ENCODE measurements at regions not wholly inside any gene's neighbourhood (a gene's known extent, or its start where the extent isn't known, plus 50 kb on each side); places are given as distances from the start of the nearest gene placed in this dataset.

DNA sequence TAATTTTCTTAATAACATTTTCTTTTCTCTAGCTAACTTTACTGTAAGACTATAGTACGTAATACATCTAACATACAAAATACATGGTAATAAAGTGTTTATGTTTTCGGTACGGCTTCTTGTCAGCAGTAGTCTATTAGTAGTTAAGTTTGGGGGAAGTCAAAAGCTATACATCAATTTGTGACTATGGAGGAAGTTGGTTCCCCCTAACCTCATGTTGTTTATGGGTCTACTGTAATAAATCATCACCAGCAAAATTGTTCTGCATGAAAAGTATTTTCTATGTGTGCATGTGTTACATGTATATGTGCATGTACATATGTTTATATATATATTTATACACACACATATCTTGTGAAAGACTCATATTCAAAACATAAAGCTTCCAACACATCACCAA is 303.0 kb downstream of the TRIB2 start:
- intact Hi-C loops (cut with DNase I): no loop called here
- Histone ChIP-seq H3K9me3 (no peaks in the 10 kb centered on the region), H3K27ac (no peak overlapping the region), H3K27me3 (no peaks in the 10 kb centered on the region), H3K4me3 (no peak overlapping the region), H3K36me3 (no peaks in the 10 kb centered on the region), H3K4me1 (no peaks in the 10 kb centered on the region)
- DNase-seq (ENCODE audit: low spot score in 2 of 2): no peak
- TF ChIP-seq, protein P1, sequence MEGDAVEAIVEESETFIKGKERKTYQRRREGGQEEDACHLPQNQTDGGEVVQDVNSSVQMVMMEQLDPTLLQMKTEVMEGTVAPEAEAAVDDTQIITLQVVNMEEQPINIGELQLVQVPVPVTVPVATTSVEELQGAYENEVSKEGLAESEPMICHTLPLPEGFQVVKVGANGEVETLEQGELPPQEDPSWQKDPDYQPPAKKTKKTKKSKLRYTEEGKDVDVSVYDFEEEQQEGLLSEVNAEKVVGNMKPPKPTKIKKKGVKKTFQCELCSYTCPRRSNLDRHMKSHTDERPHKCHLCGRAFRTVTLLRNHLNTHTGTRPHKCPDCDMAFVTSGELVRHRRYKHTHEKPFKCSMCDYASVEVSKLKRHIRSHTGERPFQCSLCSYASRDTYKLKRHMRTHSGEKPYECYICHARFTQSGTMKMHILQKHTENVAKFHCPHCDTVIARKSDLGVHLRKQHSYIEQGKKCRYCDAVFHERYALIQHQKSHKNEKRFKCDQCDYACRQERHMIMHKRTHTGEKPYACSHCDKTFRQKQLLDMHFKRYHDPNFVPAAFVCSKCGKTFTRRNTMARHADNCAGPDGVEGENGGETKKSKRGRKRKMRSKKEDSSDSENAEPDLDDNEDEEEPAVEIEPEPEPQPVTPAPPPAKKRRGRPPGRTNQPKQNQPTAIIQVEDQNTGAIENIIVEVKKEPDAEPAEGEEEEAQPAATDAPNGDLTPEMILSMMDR (IDR thresholded peaks at IDR 0.05): no peak

DNA sequence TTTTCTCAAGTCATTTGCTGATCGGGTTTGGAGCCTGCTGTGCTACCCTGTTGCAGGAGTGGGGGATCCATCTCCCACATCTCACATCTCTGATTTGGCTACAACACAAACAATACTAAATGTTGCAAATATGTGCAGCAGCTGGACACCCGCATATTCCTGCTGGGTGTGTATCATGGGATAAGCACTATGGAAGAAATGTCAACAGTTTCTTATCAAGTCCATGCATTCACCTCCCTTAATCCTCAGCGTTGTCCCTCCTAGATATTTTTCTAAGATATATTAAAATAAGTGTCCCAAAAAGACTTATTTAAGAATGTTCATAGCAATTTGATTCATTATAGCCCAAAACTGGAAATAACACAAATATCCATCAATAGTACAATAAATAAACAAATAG is 303.7 kb downstream of the TRIB2 start:
- intact Hi-C loops (cut with DNase I): no loop called here
- Histone ChIP-seq H3K36me3 (no peaks in the 10 kb centered on the region), H3K4me1 (no peaks in the 10 kb centered on the region), H3K4me3 (no peak overlapping the region), H3K27me3 (no peaks in the 10 kb centered on the region), H3K27ac (no peak overlapping the region), H3K9me3 (no peaks in the 10 kb centered on the region)
- TF ChIP-seq, protein P1 (IDR thresholded peaks at IDR 0.05): no peak
- DNase-seq (ENCODE audit: low spot score in 2 of 2): no peak

DNA sequence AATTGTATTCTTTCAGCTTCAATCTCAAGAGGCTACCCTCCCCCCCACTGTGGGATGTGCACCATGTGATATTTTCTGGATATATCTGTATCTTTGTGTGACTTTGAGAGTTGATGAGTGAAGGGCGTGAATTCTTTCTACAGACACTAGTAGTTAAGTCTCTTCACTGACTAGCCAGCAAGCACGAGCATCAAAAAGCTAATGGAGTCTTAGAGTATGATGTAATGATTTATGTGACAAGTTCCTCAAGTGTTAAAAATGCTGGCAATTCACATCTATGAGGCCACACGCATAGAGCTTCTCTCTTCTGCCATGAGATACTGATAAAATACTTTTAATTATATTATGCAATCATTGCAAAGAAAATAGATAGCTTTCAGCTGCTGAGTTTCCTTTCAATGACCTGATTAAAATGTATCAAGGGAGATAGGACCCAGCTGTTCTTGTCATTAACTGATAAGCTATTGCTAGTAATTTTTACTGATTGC is 304.8 kb downstream of the TRIB2 start:
- intact Hi-C loops (cut with DNase I): no loop called here
- Histone ChIP-seq H3K4me1 (no peaks in the 10 kb centered on the region), H3K4me3 (no peak overlapping the region)

DNA sequence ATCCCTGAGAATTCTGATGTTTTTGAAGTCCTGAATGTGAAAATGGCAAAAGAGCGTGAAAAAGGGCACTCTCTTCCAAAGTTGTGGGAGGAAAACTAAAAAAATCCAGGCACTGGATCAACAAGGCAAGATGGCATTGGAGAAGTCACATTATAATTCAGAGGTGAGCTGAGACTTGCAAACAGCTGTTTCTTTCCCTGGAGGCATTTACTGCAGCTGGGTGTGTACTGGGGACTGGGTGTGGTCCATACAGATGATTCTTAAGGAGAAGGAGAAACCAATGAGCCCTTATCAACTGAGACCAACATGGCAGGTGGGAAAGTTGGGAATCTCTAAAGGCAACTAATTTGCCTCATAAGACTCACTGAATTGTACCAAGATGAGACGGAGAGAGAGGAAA is 313.9 kb downstream of the TRIB2 start:
- no peak for DNase-seq (ENCODE audit: low spot score in 2 of 2)
- no peaks in the 10 kb centered on the region for H3K27me3 ChIP-seq
- no peaks in the 10 kb centered on the region for H3K4me1 ChIP-seq
- intact Hi-C loops (cut with DNase I): no loop called here
- TF ChIP-seq, protein P1 (IDR thresholded peaks at IDR 0.05): no peak
- no peak overlapping the region for H3K27ac ChIP-seq
- H3K9me3 ChIP-seq: no peaks in the 10 kb centered on the region
- H3K4me3 ChIP-seq: no peak overlapping the region
- no peaks in the 10 kb centered on the region for H3K36me3 ChIP-seq

More for the DNA sequence above, 304.8 kb downstream of the TRIB2 start:
- Histone ChIP-seq H3K36me3 (no peaks in the 10 kb centered on the region), H3K27ac (no peak overlapping the region), H3K9me3 (no peaks in the 10 kb centered on the region), H3K27me3 (no peaks in the 10 kb centered on the region)
- TF ChIP-seq, protein P1 (IDR thresholded peaks at IDR 0.05): no peak
- no peak for DNase-seq (ENCODE audit: low spot score in 2 of 2)

DNA sequence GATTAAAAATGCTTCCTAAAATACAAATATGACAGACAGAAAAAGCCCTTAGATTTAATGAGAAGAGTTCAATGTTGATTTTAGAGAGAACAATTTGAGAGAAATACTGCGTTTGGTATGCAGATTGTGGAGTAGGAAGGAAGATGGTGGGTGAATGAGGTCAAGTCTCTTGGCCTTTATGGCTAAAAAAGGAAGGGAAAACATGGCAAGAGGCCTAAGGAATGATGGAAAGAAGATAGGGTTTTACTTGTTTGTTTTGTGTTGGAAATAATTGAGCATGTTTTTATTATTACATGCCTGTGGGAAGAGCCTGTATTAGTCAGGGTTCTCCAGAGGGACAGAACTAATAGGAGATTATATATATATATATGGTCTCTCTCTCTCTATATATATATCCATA is 318.1 kb downstream of the TRIB2 start:
- no peaks in the 10 kb centered on the region for H3K4me1 ChIP-seq
- no peak for DNase-seq (ENCODE audit: low spot score in 2 of 2)
- TF ChIP-seq, protein P1 (IDR thresholded peaks at IDR 0.05): no peak
- H3K27ac ChIP-seq: no peak overlapping the region
- H3K27me3 ChIP-seq: no peaks in the 10 kb centered on the region
- H3K4me3 ChIP-seq: no peak overlapping the region
- intact Hi-C loops (cut with DNase I): no loop called here
- no peaks in the 10 kb centered on the region for H3K9me3 ChIP-seq
- H3K36me3 ChIP-seq: no peaks in the 10 kb centered on the region

DNA sequence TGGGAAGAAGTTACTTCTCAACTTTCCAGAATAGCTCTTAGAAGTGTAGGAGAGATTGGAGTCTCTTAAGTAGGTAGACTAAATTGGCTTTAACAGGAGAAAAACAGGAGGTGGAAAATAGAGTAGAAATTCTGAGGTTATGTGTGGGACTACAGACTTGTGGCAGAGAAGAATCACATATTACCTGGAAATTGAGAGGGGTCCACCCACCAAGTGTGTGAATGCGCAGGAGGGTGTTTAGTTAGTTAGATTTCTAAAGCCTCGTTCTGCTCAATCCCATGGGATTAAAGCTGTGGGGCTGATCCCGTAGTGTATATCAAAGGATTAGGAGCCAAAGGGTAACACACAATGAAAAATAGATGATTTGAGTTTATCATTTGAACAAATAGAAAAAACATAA is 319.1 kb downstream of the TRIB2 start:
- Histone ChIP-seq H3K9me3 (no peaks in the 10 kb centered on the region), H3K27ac (no peak overlapping the region), H3K36me3 (no peaks in the 10 kb centered on the region), H3K4me3 (no peak overlapping the region), H3K4me1 (no peaks in the 10 kb centered on the region), H3K27me3 (no peaks in the 10 kb centered on the region)
- intact Hi-C loops (cut with DNase I): no loop called here
- DNase-seq (ENCODE audit: low spot score in 2 of 2): no peak
- TF ChIP-seq, protein P1 (IDR thresholded peaks at IDR 0.05): no peak
